HEK293T (cell line): ENCODE measurements at regions not wholly inside any gene's neighbourhood (a gene's known extent, or its start where the extent isn't known, plus 50 kb on each side); places are given as distances from the start of the nearest gene placed in this dataset.
A peak's percentile ranks its signal among the peaks of the same experiment; 100 is the strongest.

Source experiments
- CTCF ChIA-PET: fragments of 350-600 bp; formaldehyde crosslinking; extraction: SDS; loops from one replicate; lab custom pipeline; 2021; ENCODE audit warnings: antibody characterized with exemption, inconsistent platforms; lab: Yijun Ruan, JAX
- POLR2A ChIA-PET: fragments of 350-600 bp; formaldehyde crosslinking; extraction: SDS; loops from one replicate; lab custom pipeline; 2020; ENCODE audit warnings: antibody characterized with exemption, inconsistent platforms; lab: Yijun Ruan, JAX
- DNase-seq: peaks from one replicate; pipeline ENCODE4 v3.0.0; 2012; ENCODE audit warnings: mixed read lengths; ENCODE audit errors: extremely low spot score
- ARNT ChIP-seq: fragments of 450-650 bp; IDR thresholded peaks from 2 replicates; pipeline ENCODE4 v1.6.1; 2017; ENCODE audit warnings: mild to moderate bottlenecking
- BHLHE40 ChIP-seq: fragments of 450-650 bp; IDR thresholded peaks from 2 replicates; pipeline ENCODE4 v1.6.1; 2016; ENCODE audit warnings: mild to moderate bottlenecking, moderate library complexity, borderline replicate concordance
- CTBP1 ChIP-seq: fragments of 450-650 bp; IDR thresholded peaks from 2 replicates; pipeline ENCODE4 v1.6.1; 2016; ENCODE audit warnings: borderline replicate concordance
- ELF4 ChIP-seq: fragments of 450-650 bp; IDR thresholded peaks from 2 replicates; pipeline ENCODE4 v1.6.1; 2017; ENCODE audit warnings: antibody characterized with exemption
- FOXA1 ChIP-seq: fragments of 450-650 bp; IDR thresholded peaks from 2 replicates; pipeline ENCODE4 v1.6.1; 2016; ENCODE audit warnings: mild to moderate bottlenecking
- FOXK2 ChIP-seq: fragments of 450-650 bp; IDR thresholded peaks from 2 replicates; pipeline ENCODE4 v1.6.1; 2016; ENCODE audit warnings: mild to moderate bottlenecking
- FOXM1 ChIP-seq: fragments of 450-650 bp; IDR thresholded peaks from 2 replicates; pipeline ENCODE4 v1.6.1; 2017; ENCODE audit warnings: mild to moderate bottlenecking, borderline replicate concordance
- HDGF ChIP-seq: fragments of 450-650 bp; IDR thresholded peaks from 2 replicates; pipeline ENCODE4 v1.6.1; 2017; ENCODE audit warnings: antibody characterized with exemption, borderline replicate concordance
- L3MBTL2 ChIP-seq: fragments of 450-650 bp; conservative IDR thresholded peaks from 2 replicates; pipeline ENCODE4 v1.6.1; 2016; ENCODE audit warnings: mild to moderate bottlenecking
- LEF1 ChIP-seq: fragments of 450-650 bp; IDR thresholded peaks from 2 replicates; pipeline ENCODE4 v1.6.1; 2017; ENCODE audit warnings: mild to moderate bottlenecking, borderline replicate concordance
- NFRKB ChIP-seq: fragments of 450-650 bp; IDR thresholded peaks from 2 replicates; pipeline ENCODE4 v1.6.1; 2016; ENCODE audit warnings: mild to moderate bottlenecking, moderate library complexity
- SP1 ChIP-seq: fragments of 450-650 bp; IDR thresholded peaks from 2 replicates; pipeline ENCODE4 v1.6.1; 2017
- SUZ12 ChIP-seq: fragments of 450-650 bp; IDR thresholded peaks from 2 replicates; pipeline ENCODE4 v1.6.1; 2016; ENCODE audit warnings: mild to moderate bottlenecking
- TARDBP ChIP-seq: fragments of 450-650 bp; IDR thresholded peaks from 2 replicates; pipeline ENCODE4 v1.6.1; 2016
- ZNF384 ChIP-seq: fragments of 450-650 bp; IDR thresholded peaks from 2 replicates; pipeline ENCODE4 v1.6.1; 2016
- TF ChIP-seq, protein P1 (sequence below): fragments of 450-650 bp; IDR thresholded peaks from 2 replicates; pipeline ENCODE4 v1.6.1; 2016

DNA sequence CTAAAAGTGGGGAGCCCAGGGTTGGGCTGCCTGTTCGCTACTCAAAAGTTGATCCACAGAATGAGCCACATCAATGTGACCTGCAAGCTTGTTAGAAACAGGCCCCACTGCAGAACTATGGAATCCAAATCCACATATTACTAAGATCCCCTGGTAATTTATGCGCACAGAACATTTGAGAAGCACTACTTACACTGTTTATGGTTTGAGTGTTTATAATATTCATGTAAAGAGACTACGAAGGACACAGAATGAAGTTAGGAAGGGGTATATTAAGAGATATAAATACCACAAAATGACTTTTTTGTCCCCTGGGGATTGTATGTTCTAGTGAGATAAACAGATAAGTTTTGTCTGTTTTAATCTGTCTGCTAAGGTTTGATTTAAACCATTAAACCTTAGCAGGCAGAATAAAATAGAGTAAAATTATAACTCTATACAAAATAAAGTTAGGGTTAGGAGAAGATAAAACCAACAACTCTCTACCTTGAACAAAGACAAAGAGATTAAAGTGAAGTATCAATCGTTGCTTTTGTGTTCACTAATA, 666.9 kb upstream of the SOX9 start:
- ChIA-PET POLR2A (interaction anchor here (1.0 to 2.1 kb wide), 2 partner anchors 13 kb away, joined by 4 to 9 read pairs; no protein-coding TSS in a partner anchor), CTCF (interaction anchor here (0.7 kb wide), 1 partner anchor 1085 kb away, joined by 3 read pairs; no protein-coding TSS in a partner anchor)
- DNase-seq = no peak
- TF ChIP-seq LEF1 = no peak
- no peak for TF ChIP-seq SUZ12
- TF ChIP-seq BHLHE40 = no peak
- no peak for TF ChIP-seq ELF4

DNA sequence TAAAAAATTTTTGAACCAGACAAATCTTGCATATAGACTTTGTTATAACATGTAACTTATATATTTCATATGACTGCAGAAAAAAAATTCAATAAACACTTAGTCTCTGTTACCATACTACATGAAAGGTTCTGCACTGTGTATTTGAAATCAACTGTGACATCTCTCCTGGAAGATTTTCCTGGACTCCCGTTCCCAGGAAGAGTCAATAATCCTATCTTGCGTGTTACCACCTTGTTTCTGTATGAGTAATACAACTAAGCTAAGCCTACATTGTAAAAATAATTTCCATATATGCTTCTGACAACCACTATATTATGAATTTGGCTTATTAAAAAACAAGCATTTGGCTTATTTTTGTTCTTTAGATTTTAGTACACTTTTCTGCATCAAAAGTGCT, 665.6 kb upstream of the SOX9 start:
- DNase-seq = no peak
- TF ChIP-seq LEF1 = no peak
- no peak for TF ChIP-seq BHLHE40
- TF ChIP-seq ARNT = no peak
- TF ChIP-seq FOXA1 = no peak
- TF ChIP-seq FOXM1 = no peak
- TF ChIP-seq ZNF384 = no peak
- no peak for TF ChIP-seq CTBP1
- TF ChIP-seq TARDBP = no peak
- TF ChIP-seq HDGF = no peak
- no peak for TF ChIP-seq ELF4
- no peak for TF ChIP-seq SP1
- no peak for TF ChIP-seq L3MBTL2
- TF ChIP-seq SUZ12 = no peak
- TF ChIP-seq, protein P1, sequence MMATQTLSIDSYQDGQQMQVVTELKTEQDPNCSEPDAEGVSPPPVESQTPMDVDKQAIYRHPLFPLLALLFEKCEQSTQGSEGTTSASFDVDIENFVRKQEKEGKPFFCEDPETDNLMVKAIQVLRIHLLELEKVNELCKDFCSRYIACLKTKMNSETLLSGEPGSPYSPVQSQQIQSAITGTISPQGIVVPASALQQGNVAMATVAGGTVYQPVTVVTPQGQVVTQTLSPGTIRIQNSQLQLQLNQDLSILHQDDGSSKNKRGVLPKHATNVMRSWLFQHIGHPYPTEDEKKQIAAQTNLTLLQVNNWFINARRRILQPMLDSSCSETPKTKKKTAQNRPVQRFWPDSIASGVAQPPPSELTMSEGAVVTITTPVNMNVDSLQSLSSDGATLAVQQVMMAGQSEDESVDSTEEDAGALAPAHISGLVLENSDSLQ = no peak
- TF ChIP-seq NFRKB = no peak
- no peak for TF ChIP-seq FOXK2
- ChIA-PET CTCF (no interaction called here), POLR2A (interaction anchor here (1.0 kb wide), 1 partner anchor 14 kb away, joined by 4 read pairs; no protein-coding TSS in a partner anchor)

DNA sequence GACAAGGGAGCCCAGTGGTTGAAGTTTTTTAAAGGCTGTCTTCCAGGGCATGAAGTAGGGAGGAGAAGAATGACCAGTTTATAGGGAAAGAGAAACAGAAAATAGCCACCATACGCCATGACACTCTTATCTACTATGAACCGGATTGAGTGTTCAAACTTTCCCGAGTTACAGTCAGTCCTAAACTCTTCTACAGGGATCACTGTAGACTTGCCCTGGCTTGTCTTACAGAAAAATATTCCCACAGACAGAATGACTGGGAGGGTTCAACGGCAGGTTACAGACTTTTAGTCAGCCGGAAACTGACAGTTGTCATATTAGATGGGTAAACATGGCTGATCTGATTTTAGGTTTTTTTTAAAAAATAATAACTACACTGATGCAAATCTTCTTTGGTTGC, 662.5 kb upstream of the SOX9 start:
- TF ChIP-seq NFRKB (no peak), BHLHE40 (no peak), HDGF (no peak), SUZ12 (no peak), FOXA1 (no peak), FOXK2 (no peak), FOXM1 (no peak), TARDBP (no peak), LEF1 (no peak), ZNF384 (no peak), SP1 (no peak), ARNT (no peak), L3MBTL2 (no peak), CTBP1 (no peak), ELF4 (no peak)
- TF ChIP-seq, protein P1 = no peak
- ChIA-PET CTCF (no interaction called here), POLR2A (interaction anchor here (1.0 kb wide), 1 partner anchor 17 kb away, joined by 3 read pairs; no protein-coding TSS in a partner anchor)
- DNase-seq = no peak

DNA sequence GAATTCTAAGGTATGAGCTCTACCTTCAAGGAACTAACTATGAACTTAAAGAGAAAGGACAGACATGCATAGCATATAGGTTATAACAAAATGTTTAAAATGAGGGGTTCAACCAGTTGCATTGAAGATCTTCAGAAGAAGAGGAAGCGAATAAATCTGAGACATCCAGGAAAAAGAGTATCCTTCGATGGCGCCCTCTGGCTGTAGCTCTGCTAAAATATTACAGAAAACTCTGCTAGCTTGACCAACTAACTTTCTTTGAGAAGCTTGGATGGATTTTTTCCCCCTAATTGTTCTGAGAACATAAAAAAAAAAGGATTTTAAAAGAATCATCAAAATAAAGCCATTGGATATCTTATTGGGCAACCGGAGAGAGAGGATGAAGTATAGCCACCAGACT, 659.9 kb upstream of the SOX9 start:
- ChIA-PET POLR2A (interaction anchor here (2.1 kb wide), 1 partner anchor 20 kb away, joined by 8 read pairs; no protein-coding TSS in a partner anchor), CTCF (interaction anchor here (0.6 to 1.8 kb wide), 13 partner anchors 11 to 694 kb away, joined by 3 to 6 read pairs (median 3); no protein-coding TSS in a partner anchor)
- DNase-seq = peak; percentile 28

DNA sequence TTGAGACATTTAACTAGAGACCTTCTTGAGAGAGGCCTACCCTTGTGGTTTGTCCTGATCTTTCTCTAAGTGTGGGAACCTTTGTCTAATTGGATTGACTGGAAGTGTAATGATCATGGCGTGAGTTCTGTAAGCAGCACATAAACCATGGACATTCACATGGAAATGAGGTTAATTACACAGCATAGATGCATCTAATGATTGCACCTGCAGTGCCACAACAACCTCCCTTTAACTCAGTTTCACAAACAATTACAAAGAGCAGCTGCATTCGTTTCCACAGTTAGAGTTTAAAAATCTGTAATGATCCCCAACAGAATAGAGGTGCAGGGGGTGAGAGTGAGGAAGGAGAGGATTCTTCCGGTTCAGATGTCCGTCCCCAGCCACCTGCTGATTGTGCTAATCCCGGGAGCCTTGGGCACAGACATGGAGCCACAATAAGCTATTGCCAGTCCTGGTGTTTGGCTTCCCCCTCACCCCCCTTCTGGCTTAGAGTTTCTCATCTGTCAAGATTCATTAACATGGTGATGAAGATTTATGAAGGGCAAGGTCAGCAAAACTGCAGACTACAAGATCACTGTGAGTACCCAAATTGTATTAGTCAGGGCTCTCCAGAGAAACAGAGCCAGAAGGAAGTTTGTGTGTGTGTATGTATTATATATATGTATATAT, 659.2 kb upstream of the SOX9 start:
- TF ChIP-seq BHLHE40 = no peak
- no peak for TF ChIP-seq SUZ12
- TF ChIP-seq TARDBP = no peak
- TF ChIP-seq L3MBTL2 = no peak
- TF ChIP-seq HDGF = no peak
- TF ChIP-seq FOXA1 = no peak
- TF ChIP-seq SP1 = no peak
- TF ChIP-seq ARNT = no peak
- no peak for TF ChIP-seq FOXM1
- DNase-seq = no peak

More for the DNA sequence above, 659.9 kb upstream of the SOX9 start:
- TF ChIP-seq FOXM1 = no peak
- TF ChIP-seq ARNT = no peak

DNA sequence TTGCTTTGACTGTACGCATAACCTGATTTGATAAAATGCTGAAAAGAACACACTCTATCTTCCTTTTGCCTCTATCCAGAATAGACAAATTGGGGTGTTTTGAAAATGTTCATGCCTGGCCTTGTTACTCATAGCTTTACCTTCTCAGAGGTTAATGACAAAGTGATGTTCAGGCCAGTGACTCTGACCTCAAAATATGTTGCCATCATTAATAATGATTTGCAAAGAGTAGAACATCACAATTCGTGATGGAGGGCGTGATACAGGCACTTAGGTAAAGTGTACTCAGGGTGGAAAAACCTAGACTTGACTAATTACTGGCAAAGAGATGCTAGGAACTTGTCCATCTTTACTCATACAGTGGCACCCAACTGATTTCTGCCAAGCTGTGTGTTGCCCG, 656.6 kb upstream of the SOX9 start:
- CTCF ChIA-PET = no interaction called here
- DNase-seq = no peak
- POLR2A ChIA-PET = no interaction called here
- no peak for TF ChIP-seq SUZ12
- no peak for TF ChIP-seq SP1
- no peak for TF ChIP-seq NFRKB
- TF ChIP-seq HDGF = no peak
- TF ChIP-seq CTBP1 = no peak
- TF ChIP-seq FOXM1 = no peak
- TF ChIP-seq FOXK2 = no peak
- TF ChIP-seq BHLHE40 = no peak
- no peak for TF ChIP-seq ARNT
- no peak for TF ChIP-seq LEF1
- TF ChIP-seq ZNF384 = no peak
- TF ChIP-seq ELF4 = no peak
- TF ChIP-seq FOXA1 = no peak
- no peak for TF ChIP-seq L3MBTL2
- TF ChIP-seq, protein P1 = no peak
- TF ChIP-seq TARDBP = no peak

More for the DNA sequence above, 659.2 kb upstream of the SOX9 start:
- ChIA-PET POLR2A (interaction anchor here (0.8 kb wide), 1 partner anchor 23 kb away, joined by 3 read pairs; no protein-coding TSS in a partner anchor), CTCF (interaction anchor here (0.6 to 1.8 kb wide), 12 partner anchors 11 to 694 kb away, joined by 3 to 6 read pairs (median 3); no protein-coding TSS in a partner anchor)
